ENCODE measurements at regions not wholly inside any gene's neighbourhood (a gene's known extent, or its start where the extent isn't known, plus 50 kb on each side); places are given as distances from the start of the nearest gene placed in this dataset.

DNA sequence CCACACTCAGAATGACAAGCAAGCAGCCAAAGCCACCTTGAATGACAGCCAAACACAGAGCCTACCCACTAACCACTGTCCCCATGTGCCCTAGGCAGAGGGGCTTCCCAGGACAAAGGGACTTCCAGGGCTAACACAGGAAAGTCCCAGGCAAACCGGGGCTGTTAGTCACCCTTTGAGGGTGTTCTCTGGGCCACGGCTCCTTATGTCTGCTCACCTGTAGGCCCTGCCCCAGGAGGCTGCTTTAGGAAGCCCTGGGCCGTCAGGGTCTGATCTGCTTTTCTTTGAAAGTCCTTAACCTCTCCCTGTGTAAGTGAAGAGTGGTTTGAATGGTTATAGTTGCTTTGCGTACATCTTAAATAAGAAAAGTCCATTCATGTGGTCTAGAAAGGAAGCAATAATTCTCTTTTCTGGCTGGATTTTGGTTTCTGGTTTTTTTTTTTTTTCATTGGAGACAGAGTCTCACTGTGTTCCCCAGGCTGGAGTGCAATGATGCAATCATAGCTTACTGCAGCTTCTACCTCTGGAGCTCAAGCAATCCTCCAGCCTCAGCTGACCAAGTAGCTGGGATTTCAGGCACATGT, 161.4 kb downstream of the EFNB2 start:
- H3K27ac ChIP-seq (ENCODE audit: low read depth, low read length), result no peak overlapping the region
- no peak for DNase-seq (ENCODE audit: low read depth in 1 of 2, low spot score in 2 of 2)
- no peak overlapping the region for H2BK120ac ChIP-seq (replicated peaks; ENCODE audit: low read depth, low read length)
- no peak overlapping the region for H2BK20ac ChIP-seq (ENCODE audit: low read length)
- no peak overlapping the region for H3K4me2 ChIP-seq (ENCODE audit: insufficient read depth in 1 of 2, low read depth in 2 of 2, low read length in 2 of 2)
- no peak overlapping the region for H2BK15ac ChIP-seq (ENCODE audit: low read length)
- H3K4ac ChIP-seq (replicated peaks; ENCODE audit: insufficient read length, low read depth, low read length), result no peak overlapping the region
- no peak overlapping the region for H3K4me3 ChIP-seq (ENCODE audit: extremely low read depth in 1 of 4, insufficient read depth in 2 of 4, low read depth in 3 of 4, low read length in 4 of 4)
- no peaks in the 10 kb centered on the region for H3K36me3 ChIP-seq (ENCODE audit: control insufficient read depth in 2 of 4, insufficient read depth in 4 of 4, low read length in 3 of 4)
- FAIRE-seq, result no peak
- no peak overlapping the region for H2BK5ac ChIP-seq (ENCODE audit: low read depth, low read length)
- H3K9ac ChIP-seq (replicated peaks in 1 of 4; ENCODE audit: extremely low read depth in 1 of 4, low read depth in 3 of 4, low read length in 3 of 4), result no peak overlapping the region
- no peak overlapping the region for H2BK12ac ChIP-seq (ENCODE audit: low read depth, low read length)
- H3K18ac ChIP-seq (ENCODE audit: extremely low read depth, low read length), result no peak overlapping the region
- H3K56ac ChIP-seq (replicated peaks; ENCODE audit: insufficient read length, low read depth, low read length), result no peak overlapping the region
- no peak overlapping the region for H2AFZ ChIP-seq (ENCODE audit: low read length)
- H3K27me3 ChIP-seq (replicated peaks in 1 of 4; ENCODE audit: control insufficient read depth in 3 of 4, extremely low read depth in 1 of 4, insufficient read depth in 3 of 4, low read length in 3 of 4), result no peaks in the 10 kb centered on the region
- H4K8ac ChIP-seq (ENCODE audit: extremely low read depth, insufficient read depth, low read length), result no peak overlapping the region
- no peaks in the 10 kb centered on the region for H3K79me1 ChIP-seq (ENCODE audit: low read depth, low read length)
- no peaks in the 10 kb centered on the region for H3K79me2 ChIP-seq (ENCODE audit: control insufficient read depth in 1 of 2, insufficient read depth in 2 of 2, low read length in 2 of 2)
- ChIA-PET POLR2A (ENCODE audit: partially characterized antibody) (no interaction called here), CTCF (ENCODE audit: partially characterized antibody) (interaction anchor here (1.8 kb wide), 1 partner anchor 9 kb away, joined by 5 read pairs; no protein-coding TSS in a partner anchor)
- H3K4me1 ChIP-seq (replicated peaks in 1 of 4; ENCODE audit: control insufficient read depth in 3 of 4, insufficient read depth in 4 of 4, low read length in 3 of 4), result no peaks in the 10 kb centered on the region
- no peak overlapping the region for H4K91ac ChIP-seq (replicated peaks; ENCODE audit: insufficient read length, low read length)
- 82% methylated on average over 4 of the region's 4 CpGs; no CpG with 5 or more reads in 1 of the 2 experiments for WGBS, 2 experiments (ENCODE audit: extremely low coverage in 1 of 2, insufficient coverage in 1 of 2, insufficient read length in 1 of 2, insufficient replicate concordance in 2 of 2, low coverage in 1 of 2, low lambda C conversion rate in 2 of 2, missing lambda C conversion rate in 1 of 2)
- H3K23ac ChIP-seq (ENCODE audit: insufficient read length), result no peak overlapping the region
- no peaks in the 10 kb centered on the region for H3K9me3 ChIP-seq (ENCODE audit: insufficient read depth in 2 of 2, low read depth in 1 of 2, low read length in 1 of 2)
- H4K5ac ChIP-seq (ENCODE audit: insufficient read length, low read depth, low read length), result no peak overlapping the region
- no peaks in the 10 kb centered on the region for H3K23me2 ChIP-seq (ENCODE audit: low read depth, low read length)
- H2AK5ac ChIP-seq (ENCODE audit: low read depth, low read length), result no peak overlapping the region
- no peaks in the 10 kb centered on the region for H4K20me1 ChIP-seq (replicated peaks in 1 of 2; ENCODE audit: control insufficient read depth in 1 of 2, insufficient read depth in 2 of 2, low read length in 2 of 2)
- H3K14ac ChIP-seq (ENCODE audit: insufficient read length), result no peak overlapping the region
- TF ChIP-seq YY1 (IDR thresholded peaks at IDR 0.05; ENCODE audit: low read depth, low read length) (no peak), TEAD4 (IDR thresholded peaks at IDR 0.05; ENCODE audit: low read depth, low read length) (no peak), SP1 (IDR thresholded peaks at IDR 0.05; ENCODE audit: low read depth, low read length) (no peak), JUN (IDR thresholded peaks at IDR 0.05; ENCODE audit: low read depth, low read length) (no peak), POLR2AphosphoS5 (IDR thresholded peaks at IDR 0.05; ENCODE audit: low read depth, low read length) (no peak), SRF (IDR thresholded peaks at IDR 0.05; ENCODE audit: low read depth, low read length) (no peak), RFX5 (IDR thresholded peaks at IDR 0.05; ENCODE audit: borderline replicate concordance, low read depth, low read length) (no peak), TCF12 (IDR thresholded peaks at IDR 0.05; ENCODE audit: low read depth, low read length) (no peak), SAP30 (IDR thresholded peaks at IDR 0.05; ENCODE audit: insufficient read depth, insufficient replicate concordance, low read length) (no peak), ZNF274 (IDR thresholded peaks at IDR 0.05; ENCODE audit: borderline replicate concordance, extremely low read depth, low read length) (no peak), NANOG (IDR thresholded peaks at IDR 0.05; ENCODE audit: insufficient read depth, low read depth, low read length, poor library complexity, severe bottlenecking) (no peak), TAF1 (IDR thresholded peaks at IDR 0.05; ENCODE audit: low read depth, low read length) (no peak), EP300 (IDR thresholded peaks at IDR 0.05; ENCODE audit: borderline replicate concordance in 1 of 2, low read depth in 2 of 2, low read length in 2 of 2) (no peak), KDM4A (IDR thresholded peaks at IDR 0.05; ENCODE audit: low read depth, low read length, severe bottlenecking) (no peak)
- TF ChIP-seq, protein P1, sequence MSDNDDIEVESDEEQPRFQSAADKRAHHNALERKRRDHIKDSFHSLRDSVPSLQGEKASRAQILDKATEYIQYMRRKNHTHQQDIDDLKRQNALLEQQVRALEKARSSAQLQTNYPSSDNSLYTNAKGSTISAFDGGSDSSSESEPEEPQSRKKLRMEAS (IDR thresholded peaks at IDR 0.05), result no peak
